HG03196 (cell line): ENCODE measurements at regions not wholly inside any gene's neighbourhood (a gene's known extent, or its start where the extent isn't known, plus 50 kb on each side); places are given as distances from the start of the nearest gene placed in this dataset.
"Not testable (repeated sequence)": the region's sequence is repeated elsewhere in the genome, so short reads cannot be mapped to it uniquely, and the experiment has no call there.

Source experiments
- ATAC-seq: cut with Tn5 transposase; IDR thresholded peaks from one replicate; pipeline ENCODE4 v1.9.1; 2021; ENCODE audit not compliant: unreplicated experiment

DNA sequence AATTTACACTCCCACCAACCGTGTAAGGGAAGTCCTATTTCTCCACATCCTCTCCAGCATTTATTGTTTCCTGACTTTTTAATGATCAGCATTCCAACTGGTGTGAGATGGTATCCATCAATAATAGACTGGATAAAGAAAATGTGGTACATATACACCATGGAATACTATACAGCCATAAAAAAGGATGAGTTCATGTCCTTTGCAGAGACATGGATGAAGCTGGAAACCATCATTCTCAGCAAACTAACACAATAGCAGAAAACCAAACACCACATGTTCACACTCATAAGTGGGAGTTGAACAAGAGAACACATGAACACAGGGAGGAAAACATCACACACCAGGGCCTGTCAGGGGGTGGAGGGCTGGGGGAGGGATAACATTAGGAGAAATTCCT lies 1290.6 kb upstream of the EYS start:
- ATAC-seq: not testable (repeated sequence)

DNA sequence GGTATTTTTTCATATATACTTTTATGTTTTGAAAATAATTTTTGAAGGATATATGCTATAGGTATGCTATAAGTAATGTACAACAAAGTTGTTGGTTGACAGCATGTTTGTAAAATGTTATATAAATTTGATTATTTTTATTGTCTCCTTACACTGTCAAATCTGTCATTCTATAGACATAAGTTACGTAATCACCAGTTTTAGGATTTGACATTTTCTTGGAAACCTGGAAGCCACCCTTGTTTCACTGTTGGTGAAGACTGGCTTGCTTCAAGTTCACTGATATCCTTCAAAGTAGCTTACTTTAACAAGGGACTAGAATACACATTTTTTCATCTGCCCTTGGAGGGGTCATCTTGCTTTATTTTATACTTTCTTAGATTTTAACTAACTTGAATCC lies 1288.6 kb upstream of the EYS start:
- no peak for ATAC-seq

DNA sequence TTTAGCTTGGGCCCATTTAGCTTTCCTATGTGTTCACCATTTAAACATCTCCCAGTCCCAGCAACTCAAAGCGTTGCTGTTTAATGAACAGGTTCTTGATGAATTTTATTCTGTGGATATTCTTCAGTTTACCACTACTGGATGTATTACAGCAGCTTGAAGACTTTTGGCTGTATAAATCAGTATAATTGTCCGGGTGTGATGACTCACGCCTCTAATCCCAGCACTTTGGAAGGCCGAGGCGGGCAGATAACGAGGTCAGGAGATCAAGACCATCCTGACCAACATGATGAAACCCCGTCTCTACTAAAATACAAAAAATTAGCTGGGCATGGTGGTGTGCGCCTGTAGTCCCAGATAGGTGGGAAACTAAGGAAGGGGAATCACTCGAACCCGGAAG lies 1286.7 kb upstream of the EYS start:
- not testable (repeated sequence) for ATAC-seq

DNA sequence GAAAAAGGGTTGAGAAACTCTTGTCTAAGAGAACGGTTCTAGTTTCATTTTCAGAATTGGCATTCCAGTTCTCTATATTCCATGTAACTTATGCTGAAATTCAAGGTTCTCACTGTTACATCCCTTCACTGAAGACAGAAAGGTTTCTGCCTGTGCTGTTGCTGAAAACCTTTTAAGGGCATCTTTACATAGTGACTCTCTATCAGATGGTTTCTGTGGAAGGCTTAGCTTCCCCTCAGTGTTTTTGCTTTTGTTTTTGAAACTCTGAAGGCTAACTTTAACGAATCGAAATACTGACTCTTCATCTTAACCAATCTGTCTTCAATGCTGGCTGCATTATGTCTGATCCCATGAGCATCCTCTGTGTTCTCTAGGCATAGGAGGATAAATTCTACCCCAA lies 1286.2 kb upstream of the EYS start:
- no peak for ATAC-seq

DNA sequence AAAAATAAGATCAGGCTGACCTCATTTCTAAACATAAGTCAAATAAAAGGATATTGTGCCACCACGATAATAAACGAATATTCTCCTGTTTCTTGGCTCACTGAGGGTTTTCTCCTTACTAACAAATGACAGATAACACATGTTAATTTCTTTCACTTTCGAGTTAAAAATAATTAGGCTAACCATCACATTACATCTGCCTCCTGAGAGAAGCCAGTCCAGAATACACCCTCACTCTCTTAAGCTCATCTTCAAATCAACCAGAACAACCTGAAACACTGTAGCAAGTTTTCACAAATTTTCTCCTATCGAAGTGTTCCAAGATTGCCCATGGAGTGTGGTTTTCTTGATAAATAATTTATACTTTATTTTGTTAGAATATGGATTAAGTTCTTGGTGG lies 1285.6 kb upstream of the EYS start:
- ATAC-seq: no peak

DNA sequence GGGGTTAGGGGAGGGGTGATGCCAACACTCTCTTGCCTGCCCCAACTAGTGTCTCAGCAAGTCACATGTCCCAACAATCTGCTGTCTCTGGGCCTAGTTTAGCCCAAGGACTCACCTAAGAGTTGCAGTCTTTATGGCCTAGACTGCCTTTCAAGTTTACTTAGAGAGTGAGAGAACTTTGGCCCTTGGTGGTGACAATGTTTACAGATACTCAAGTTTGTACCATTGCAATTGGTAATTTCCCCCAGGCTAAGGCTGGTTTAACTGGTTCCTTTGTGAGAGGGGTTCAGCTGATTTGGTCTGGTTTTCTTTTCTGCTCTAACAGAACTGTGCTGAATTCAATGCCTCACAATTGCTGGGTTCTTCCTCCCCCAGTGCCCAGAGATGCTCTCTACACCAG lies 1279.9 kb upstream of the EYS start:
- ATAC-seq: no peak

DNA sequence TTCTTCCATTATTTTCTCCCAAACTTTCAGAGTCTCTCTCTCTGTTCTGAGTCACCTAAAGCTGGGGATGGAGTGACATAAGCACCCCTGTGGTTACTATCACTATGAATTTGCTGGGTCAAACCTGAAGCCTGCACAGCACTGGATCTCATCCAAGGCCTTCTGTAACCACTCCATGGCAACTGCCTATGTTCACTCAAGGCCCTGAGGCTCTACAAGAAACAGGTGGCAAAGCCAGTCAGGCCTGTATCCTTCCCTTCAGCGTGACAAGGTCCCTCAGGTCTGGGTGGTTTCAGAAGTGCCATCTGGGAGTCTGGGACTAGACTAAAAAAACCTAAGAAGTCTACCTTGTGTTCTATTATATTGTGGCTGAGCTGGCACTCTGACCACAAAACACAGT lies 1278.8 kb upstream of the EYS start:
- ATAC-seq: no peak

DNA sequence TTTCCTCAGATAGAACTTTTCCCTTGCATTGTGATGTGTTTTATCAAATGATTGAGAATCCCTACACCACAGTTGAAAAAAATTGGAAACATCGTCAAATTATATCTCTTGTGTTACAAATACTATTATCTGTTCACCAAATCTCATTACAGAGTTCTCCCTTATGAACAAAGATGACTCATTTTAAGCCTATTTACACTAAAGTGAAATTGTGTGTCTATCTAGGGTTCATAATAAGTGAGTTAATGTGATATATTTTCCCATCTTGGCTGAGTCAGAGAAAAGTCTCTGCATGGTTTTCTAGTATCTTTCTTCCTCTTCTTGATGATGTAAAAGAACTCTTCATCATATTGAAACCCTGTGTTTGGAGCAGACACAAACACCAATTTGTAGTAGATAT lies 1263.3 kb upstream of the EYS start:
- ATAC-seq: no peak

DNA sequence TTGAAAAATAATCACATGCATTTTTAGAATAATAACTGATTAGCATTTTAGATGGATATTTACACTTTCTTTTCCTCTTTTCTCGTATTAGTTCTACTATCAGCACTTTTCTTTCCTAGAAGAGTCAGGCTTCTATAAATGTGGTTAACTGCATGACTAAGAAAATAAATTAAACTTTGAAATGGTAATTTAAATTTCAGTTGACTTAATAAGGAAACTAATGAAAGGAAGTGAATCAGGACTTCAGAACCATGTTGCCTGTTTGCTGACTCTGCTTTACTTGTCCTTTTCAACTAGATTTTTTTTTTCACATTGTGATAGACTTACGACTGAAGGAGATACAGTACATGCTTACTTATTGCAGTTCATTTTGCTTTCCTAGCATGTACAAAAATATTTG lies 1258.2 kb upstream of the EYS start:
- no peak for ATAC-seq

DNA sequence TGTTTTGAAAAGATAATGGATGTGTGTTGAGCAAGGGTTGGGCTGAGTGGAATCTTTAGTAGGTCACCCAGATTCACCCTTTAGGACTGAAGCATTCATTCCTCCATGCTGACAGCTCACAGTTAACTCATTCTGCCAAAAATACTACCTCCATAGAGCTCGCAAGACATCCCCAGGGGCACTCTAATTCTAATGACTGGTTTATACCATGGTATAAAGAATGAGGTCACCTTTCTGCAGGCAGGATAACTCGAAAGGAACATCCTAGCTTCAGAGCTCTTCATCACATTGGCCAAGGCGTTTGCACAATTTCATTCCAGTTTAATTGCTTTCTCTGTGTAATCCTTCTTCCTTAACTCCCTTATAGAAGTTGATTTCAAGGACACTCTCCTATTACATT lies 1257.2 kb upstream of the EYS start:
- no peak for ATAC-seq

DNA sequence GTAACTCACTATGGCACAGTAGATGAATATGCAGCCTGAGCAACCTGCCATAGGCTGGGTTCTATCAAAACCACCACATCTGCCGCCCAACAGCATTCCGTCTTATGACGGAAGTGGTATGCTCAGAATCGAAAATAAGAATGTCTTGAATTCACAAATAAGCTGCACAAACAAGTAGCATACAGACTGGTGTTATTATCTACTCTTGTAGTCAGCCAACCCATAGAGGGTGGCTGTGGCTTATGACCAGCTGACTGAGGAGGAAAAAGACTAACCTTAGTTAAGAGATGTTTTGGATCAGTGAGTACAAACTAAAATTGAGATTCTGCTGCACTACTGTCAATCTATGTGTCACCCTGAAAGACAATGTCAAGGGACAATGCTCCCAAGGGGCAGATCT lies 1255.1 kb upstream of the EYS start:
- no peak for ATAC-seq

DNA sequence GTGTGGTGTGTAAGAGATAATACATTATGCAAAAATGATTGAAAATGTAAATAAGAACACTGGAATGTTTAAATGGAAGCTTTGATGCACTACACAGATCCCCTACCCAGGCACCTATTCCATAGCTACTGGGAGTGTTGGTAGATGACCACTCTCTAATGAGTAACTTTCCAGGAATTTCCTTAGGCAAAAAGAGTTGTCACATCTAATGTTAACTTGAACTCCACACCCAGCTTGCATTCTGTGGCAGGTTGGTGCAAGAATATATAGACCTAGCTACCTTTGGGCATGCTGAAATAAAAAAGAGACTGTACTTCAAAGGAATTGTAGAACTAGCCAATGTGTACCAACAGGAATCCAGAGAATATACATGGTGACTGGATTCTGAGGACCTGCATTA lies 1254.2 kb upstream of the EYS start:
- ATAC-seq: no peak

DNA sequence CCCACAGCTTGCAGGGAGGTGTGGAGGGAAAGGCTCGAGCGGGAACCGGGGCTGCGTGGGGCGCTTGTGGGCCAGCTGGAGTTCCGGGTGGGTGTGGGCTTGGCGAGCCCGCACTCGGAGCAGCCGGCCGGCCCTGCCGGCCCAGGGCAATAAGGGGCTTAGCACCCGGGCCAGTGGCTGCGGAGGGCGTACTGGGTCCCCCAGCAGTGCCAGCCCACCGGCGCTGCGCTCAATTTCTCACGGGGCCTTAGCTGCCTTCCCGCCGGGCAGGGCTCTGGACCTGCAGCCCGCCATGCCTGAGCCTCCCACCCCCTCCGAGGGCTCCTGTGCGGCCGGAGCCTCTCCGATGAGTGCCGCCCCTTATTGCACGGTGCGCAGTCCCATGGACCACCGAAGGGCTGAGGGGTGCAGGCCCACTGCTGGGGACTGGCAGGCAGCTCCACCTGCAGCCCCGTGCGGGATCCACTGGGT lies 1242.2 kb upstream of the EYS start:
- ATAC-seq: no peak

DNA sequence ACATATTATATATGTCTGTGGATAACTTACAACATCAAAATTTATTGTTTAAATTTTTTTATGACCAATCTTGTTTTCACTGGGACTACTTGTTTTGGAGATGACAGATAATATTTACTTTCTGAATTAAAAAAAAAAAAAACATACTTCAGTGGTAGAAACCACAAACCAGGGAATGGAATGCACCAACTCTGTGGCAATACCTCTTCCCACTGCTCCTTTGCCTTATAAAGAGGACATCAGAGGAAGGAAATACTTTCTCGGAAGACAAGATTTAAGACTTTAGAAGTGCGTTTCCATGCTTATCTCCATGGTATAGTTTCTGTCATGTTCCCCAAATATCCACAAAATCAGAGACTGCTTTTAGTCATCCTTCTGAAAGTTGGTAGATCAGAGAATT lies 1241.1 kb upstream of the EYS start:
- ATAC-seq: no peak

DNA sequence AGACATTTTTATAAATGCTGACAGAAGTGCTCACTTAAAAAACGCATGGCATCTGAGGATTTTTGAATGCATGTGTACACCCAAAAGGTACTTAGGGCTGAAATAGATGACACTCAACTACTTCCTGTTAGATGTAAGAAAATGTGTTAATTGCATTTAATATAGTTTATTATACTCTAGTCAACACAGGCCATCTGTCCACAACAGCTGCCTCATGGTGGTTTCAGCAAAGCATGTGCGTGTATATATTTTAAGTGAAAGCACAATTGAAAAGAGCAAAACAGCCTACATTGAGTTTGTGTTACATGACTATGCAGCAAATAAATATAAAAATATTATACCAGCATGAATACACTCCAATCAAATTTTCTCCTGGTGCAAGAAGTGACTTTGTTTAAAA lies 1233.0 kb upstream of the EYS start:
- ATAC-seq: no peak

DNA sequence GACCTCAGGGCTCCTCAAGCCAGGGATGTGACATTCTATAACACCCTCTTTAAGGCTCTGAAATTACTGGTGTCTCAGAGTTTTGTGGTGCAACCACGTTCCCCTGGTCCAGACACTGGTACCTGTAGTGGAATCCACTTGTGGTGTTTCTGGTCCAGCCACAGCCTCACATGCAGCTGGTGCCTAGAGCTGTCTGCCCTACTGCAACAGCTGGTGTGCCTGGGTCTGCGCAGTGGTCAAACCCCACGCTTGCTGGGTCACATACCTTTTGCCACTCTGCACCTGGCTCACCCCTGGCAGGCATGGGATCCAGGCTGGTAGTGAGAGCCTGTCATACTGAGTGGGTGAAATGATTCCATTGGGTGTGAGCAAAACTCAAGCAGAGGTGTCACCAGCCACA lies 1230.2 kb upstream of the EYS start:
- no peak for ATAC-seq

DNA sequence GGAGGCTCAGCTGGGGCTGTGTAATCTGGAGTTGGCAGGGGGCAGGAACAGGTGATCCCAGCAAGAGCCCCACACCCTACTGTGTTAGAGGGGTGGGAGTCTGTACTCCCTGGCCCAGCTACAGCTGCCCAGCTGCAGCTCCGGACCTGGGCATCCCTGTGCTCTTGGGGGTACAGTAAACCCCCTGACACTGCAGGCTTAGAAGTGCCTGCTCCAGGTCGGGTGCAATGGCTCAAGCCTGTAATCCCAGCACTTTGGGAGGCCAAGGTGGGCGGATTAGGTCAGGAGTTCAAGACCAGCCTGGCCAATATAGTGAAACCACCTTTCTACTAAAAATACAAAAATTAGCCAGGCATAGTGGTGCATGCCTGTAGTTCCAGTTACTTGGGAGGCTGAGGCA lies 1228.6 kb upstream of the EYS start:
- no peak for ATAC-seq

DNA sequence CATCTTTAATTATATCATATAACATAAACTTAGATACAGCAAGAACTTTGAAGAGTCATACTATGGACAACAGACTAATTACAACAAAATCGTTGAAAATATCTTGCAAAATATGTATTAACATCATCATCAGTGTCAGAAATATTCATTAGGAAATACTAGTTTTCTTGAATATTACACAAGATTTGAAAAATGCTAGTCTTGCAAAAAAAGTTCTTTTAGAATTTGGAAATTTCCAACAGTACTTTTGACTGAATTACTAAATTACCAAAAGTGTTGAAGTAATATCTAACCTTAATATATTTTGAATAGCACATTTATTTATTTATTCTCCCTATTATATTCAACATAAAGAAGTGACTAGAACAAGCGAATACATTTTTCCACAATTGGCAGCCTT lies 1224.8 kb upstream of the EYS start:
- ATAC-seq: no peak

DNA sequence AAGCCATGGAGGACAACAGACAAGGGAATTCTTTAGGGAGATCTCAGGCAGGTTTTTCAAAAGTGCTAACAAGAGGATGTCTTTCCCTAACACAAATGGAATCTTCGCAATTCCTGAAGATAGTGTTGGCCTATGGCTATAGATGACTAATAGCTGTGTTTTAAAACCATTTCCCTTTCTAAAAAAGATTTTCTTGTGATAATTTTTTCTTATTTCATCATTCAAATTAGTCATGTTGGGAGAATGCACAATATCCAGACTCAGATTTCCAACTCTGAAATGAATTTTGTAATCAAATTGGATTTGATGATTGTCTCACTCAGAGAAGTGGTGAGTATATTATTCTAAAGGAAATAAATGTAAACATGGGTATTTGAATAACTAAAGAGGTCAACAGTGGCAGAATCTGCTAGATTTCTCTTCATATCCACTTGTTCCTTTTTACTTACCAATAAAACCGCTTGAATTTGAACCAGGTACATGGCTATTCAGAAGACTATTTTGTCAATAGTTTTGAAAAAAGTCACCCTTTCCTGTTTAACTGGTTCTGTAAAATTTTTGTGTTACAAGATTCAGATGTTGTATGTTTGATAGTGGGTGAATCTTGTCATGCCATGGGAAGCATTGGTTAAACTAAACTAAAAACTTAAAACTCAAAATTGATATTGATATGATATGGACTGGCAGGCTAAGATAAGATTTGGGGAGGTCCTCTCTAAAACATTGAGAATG lies 1223.7 kb upstream of the EYS start:
- no peak for ATAC-seq

DNA sequence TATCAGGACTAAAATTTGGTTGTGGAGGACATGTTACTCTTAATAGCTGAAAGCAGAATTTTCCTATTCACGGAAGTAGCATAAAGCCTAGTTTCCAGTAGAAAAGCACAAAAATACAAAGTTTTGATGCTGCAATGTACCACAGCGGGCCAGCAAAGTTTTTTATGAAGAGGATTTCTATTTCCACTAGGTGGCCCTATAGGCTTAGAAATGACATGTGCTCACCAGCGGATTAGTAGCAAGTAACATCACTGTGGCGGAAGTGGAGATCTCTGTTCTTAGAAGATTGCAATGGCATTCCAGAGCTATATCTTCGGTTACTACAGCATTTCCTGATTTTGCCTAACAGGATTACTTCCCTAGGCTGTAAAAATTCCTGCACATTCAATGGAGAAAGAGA lies 1219.0 kb upstream of the EYS start:
- ATAC-seq: no peak

DNA sequence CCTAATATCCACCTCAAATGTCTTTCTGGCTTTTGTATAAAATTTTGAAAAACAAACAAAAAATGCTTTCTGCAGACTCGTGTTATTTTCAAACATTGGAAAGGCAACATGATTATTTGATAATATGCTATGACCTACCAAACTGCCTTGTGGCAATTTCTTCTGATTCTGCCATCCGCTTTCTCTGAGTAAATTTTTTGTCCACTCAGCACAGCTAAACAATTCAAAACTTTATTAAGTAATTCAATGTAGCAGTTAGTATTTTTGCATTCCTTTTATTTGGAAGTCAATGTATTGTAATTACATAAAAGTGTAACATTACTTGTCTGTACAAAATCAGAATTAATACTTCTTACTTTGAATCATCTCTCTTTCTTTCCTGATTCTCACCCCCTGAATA lies 1206.6 kb upstream of the EYS start:
- ATAC-seq: no peak

DNA sequence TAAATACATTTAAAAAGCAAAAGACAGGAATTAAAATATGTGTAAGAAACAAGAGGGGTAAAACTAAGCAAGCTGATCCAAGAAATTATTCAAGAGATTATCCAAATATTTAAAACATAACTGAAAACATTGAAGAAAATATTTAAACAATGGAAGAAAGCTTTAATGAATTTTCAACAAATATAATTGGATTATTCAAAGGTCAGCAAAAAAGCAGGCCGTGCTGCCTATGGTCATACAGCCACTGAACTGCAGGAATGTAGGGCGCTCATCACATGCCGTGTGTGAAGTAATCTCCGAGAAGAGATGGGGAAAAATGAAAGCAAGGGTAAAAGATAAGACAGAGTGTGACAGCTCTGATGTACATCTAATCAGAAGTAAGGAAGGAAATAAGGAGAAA lies 1195.4 kb upstream of the EYS start:
- ATAC-seq: no peak
